ENCODE measurements at regions not wholly inside any gene's neighbourhood (a gene's known extent, or its start where the extent isn't known, plus 50 kb on each side); places are given as distances from the start of the nearest gene placed in this dataset.

GRCh38 chr6:98124171-98124570 is 710.2 kb upstream of the POU3F2 start:
- no peaks in the 10 kb centered on the region for H3K9me3 ChIP-seq
- H3K4me3 ChIP-seq: no peak overlapping the region
- no peaks in the 10 kb centered on the region for H3K4me1 ChIP-seq (ENCODE audit: low read depth)
- no peak for TF ChIP-seq CTCF (IDR thresholded peaks at IDR 0.05)
- H3K36me3 ChIP-seq (ENCODE audit: low read depth): no peaks in the 10 kb centered on the region
- DNase-seq (no peak), ATAC-seq (no peak)
- intact Hi-C loops (cut with DNase I, micrococcal nuclease): no loop called here

GRCh38 chr6:98131290-98131990 is 702.9 kb upstream of the POU3F2 start:
- Histone ChIP-seq H3K4me3 (no peak overlapping the region), H3K9me3 (no peaks in the 10 kb centered on the region), H3K36me3 (ENCODE audit: low read depth) (no peaks in the 10 kb centered on the region), H3K4me1 (ENCODE audit: low read depth) (no peaks in the 10 kb centered on the region)
- intact Hi-C loops (cut with DNase I, micrococcal nuclease): no loop called here
- TF ChIP-seq CTCF (IDR thresholded peaks at IDR 0.05): no peak
- ATAC-seq (no peak), DNase-seq (no peak)

- intact Hi-C loops (cut with DNase I, micrococcal nuclease): no loop called here
- DNase-seq (no peak), ATAC-seq (no peak)
- Histone ChIP-seq H3K9me3 (no peaks in the 10 kb centered on the region), H3K4me3 (no peak overlapping the region), H3K36me3 (ENCODE audit: low read depth) (no peaks in the 10 kb centered on the region), H3K4me1 (ENCODE audit: low read depth) (no peaks in the 10 kb centered on the region)
- no peak for TF ChIP-seq CTCF (IDR thresholded peaks at IDR 0.05)
Measured at GRCh38 chr6:98136333-98136732, 698.0 kb upstream of the POU3F2 start.

GRCh38 chr6:98137391-98137790 is 697.0 kb upstream of the POU3F2 start:
- H3K9me3 ChIP-seq: peaks cover 2% of the 10 kb centered on the region
- H3K4me3 ChIP-seq: no peak overlapping the region
- no peak for TF ChIP-seq CTCF (IDR thresholded peaks at IDR 0.05)
- H3K4me1 ChIP-seq (ENCODE audit: low read depth): no peaks in the 10 kb centered on the region
- DNase-seq (no peak), ATAC-seq (no peak)
- intact Hi-C loops (cut with DNase I, micrococcal nuclease): no loop called here
- H3K36me3 ChIP-seq (ENCODE audit: low read depth): no peaks in the 10 kb centered on the region

GRCh38 chr6:98142839-98143238 is 691.5 kb upstream of the POU3F2 start:
- TF ChIP-seq CTCF (IDR thresholded peaks at IDR 0.05): no peak
- Histone ChIP-seq H3K9me3 (peaks cover 12% of the 10 kb centered on the region), H3K4me1 (ENCODE audit: low read depth) (no peaks in the 10 kb centered on the region), H3K4me3 (no peak overlapping the region), H3K36me3 (ENCODE audit: low read depth) (no peaks in the 10 kb centered on the region)
- no peak for DNase-seq
- intact Hi-C loops (cut with DNase I, micrococcal nuclease): no loop called here
- ATAC-seq: no peak

- no peak for TF ChIP-seq CTCF (IDR thresholded peaks at IDR 0.05)
- no peak overlapping the region for H3K4me3 ChIP-seq
- DNase-seq: no peak
- intact Hi-C loops (cut with DNase I, micrococcal nuclease): no loop called here
- H3K9me3 ChIP-seq: peaks cover 12% of the 10 kb centered on the region
- no peak for ATAC-seq
- no peaks in the 10 kb centered on the region for H3K4me1 ChIP-seq (ENCODE audit: low read depth)
- no peaks in the 10 kb centered on the region for H3K36me3 ChIP-seq (ENCODE audit: low read depth)
Measured at GRCh38 chr6:98146656-98147055, 687.7 kb upstream of the POU3F2 start.
